ENCODE measurements at regions not wholly inside any gene's neighbourhood (a gene's known extent, or its start where the extent isn't known, plus 50 kb on each side); places are given as distances from the start of the nearest gene placed in this dataset.

DNA sequence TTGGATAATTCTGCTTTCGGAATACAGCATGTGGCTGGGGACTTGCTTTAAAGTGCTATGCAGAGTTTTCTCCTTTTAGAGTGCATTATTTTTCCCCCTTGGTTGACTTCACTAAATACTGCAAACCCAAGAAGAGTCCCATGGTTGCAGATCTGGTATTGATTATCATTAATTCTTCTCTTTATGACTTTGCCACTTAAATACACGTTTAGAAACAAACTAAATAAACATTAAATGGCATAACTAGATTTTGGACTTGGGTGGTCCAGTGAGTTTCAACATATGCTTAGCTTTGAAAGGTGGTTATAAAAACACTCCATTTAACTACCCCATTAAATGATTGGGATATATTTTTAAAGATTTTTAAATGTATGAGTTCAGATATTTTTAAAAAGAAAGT, 279.2 kb downstream of the SOX4 start:
- no peaks in the 10 kb centered on the region for H4K20me1 ChIP-seq (ENCODE audit: insufficient read depth, low read length)
- dilution Hi-C loops (cut with HindIII; ENCODE audit: low sequenced_read_pairs, unreplicated experiment): no loop called here
- no peak for DNase-seq

More for the DNA sequence above, 279.2 kb downstream of the SOX4 start:
- H3K9me3 ChIP-seq (ENCODE audit: control insufficient read depth, insufficient read depth, low read length): no peaks in the 10 kb centered on the region
- H2BK120ac ChIP-seq (ENCODE audit: low read depth, low read length): no peak overlapping the region
- H4K5ac ChIP-seq (ENCODE audit: low read depth, low read length): no peak overlapping the region
- H3K4me2 ChIP-seq (ENCODE audit: low read depth, low read length): no peak overlapping the region
- no peak overlapping the region for H3K18ac ChIP-seq (ENCODE audit: low read depth, low read length)
- H3K4ac ChIP-seq (ENCODE audit: low read depth, low read length): no peak overlapping the region
- 0 out of 4 replicates have a peak, but pooled peaks cover 0 to 7% of the 10 kb centered on the region in 2 experiments for H3K79me1 ChIP-seq (ENCODE audit: low read depth in 1 of 2, low read length in 2 of 2)
- no peak overlapping the region for H4K8ac ChIP-seq (ENCODE audit: low read depth in 2 of 2, low read length in 2 of 2)
- H2AK9ac ChIP-seq (replicated peaks; ENCODE audit: low read depth, low read length, poor library complexity): no peak overlapping the region
- no peak overlapping the region for H3K23ac ChIP-seq (ENCODE audit: low read depth, low read length)
- H2AK5ac ChIP-seq (ENCODE audit: low read depth, low read length): no peak overlapping the region
- no CpG with 5 or more reads among the region's 2 CpGs for WGBS, 2 experiments (ENCODE audit: extremely low coverage in 2 of 2, insufficient read length in 1 of 2)
- no peak for ATAC-seq (ENCODE audit: low read depth)
- BruUV-seq (replicated peaks): no TSS peak
- TF ChIP-seq MAFK (IDR thresholded peaks at IDR 0.05; ENCODE audit: low read depth, low read length) (no peak), MXI1 (IDR thresholded peaks at IDR 0.05; ENCODE audit: borderline replicate concordance, low read depth, low read length) (no peak), CTCF (conservative IDR thresholded peaks at IDR 0.05; ENCODE audit: low read depth, low read length) (no peak), NFE2L2 (IDR thresholded peaks at IDR 0.05; ENCODE audit: low read depth, low read length) (no peak), RCOR1 (IDR thresholded peaks at IDR 0.05; ENCODE audit: insufficient replicate concordance, low read length) (no peak), POLR2A (IDR thresholded peaks at IDR 0.05; ENCODE audit: low read depth, low read length) (no peak), SMC3 (IDR thresholded peaks at IDR 0.05; ENCODE audit: low read depth, low read length) (no peak), RAD21 (IDR thresholded peaks at IDR 0.05; ENCODE audit: low read length) (no peak), BHLHE40 (IDR thresholded peaks at IDR 0.05; ENCODE audit: low read depth, low read length) (no peak)
- TF ChIP-seq, protein P1, sequence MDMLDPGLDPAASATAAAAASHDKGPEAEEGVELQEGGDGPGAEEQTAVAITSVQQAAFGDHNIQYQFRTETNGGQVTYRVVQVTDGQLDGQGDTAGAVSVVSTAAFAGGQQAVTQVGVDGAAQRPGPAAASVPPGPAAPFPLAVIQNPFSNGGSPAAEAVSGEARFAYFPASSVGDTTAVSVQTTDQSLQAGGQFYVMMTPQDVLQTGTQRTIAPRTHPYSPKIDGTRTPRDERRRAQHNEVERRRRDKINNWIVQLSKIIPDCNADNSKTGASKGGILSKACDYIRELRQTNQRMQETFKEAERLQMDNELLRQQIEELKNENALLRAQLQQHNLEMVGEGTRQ (IDR thresholded peaks at IDR 0.05; ENCODE audit: low read depth, low read length): no peak
- H4K91ac ChIP-seq (ENCODE audit: insufficient read depth, low read depth, low read length): no peak overlapping the region
- H2BK15ac ChIP-seq (ENCODE audit: low read depth, low read length): no peak overlapping the region
- intact Hi-C loops (cut with micrococcal nuclease) (no loop called here), in situ Hi-C loops (cut with MboI; ENCODE audit: low sequenced_read_pairs) (no loop called here)
- POLR2A ChIA-PET (ENCODE audit: unreplicated experiment): no interaction called here
- CTCF ChIA-PET: no interaction called here
- peaks cover 7% of the 10 kb centered on the region for H3K4me1 ChIP-seq (ENCODE audit: control insufficient read depth, insufficient read depth, low read length)
- no peak overlapping the region for H3K14ac ChIP-seq (replicated peaks; ENCODE audit: low read depth, low read length)
- H3K4me3 ChIP-seq (ENCODE audit: insufficient read depth, low read depth, low read length): no peak overlapping the region
- H2AFZ ChIP-seq (replicated peaks; ENCODE audit: low read length, poor library complexity): no peak overlapping the region
- no peak overlapping the region for H2BK20ac ChIP-seq (ENCODE audit: low read depth, low read length)
- H3K27ac ChIP-seq (ENCODE audit: insufficient read depth, low read length): no peak overlapping the region
- H3K9me1 ChIP-seq (ENCODE audit: insufficient read depth, low read length): no peaks in the 10 kb centered on the region
- H3K27me3 ChIP-seq (ENCODE audit: control insufficient read depth, insufficient read depth, low read length): no peaks in the 10 kb centered on the region
- no peak overlapping the region for H3K9ac ChIP-seq (ENCODE audit: low read depth, low read length)
- H3K56ac ChIP-seq (ENCODE audit: extremely low read depth, insufficient read depth, low read length): no peak overlapping the region
- peaks cover 2% of the 10 kb centered on the region; the same call in 1 of the 2 replicates for H3K36me3 ChIP-seq (ENCODE audit: control insufficient read depth, insufficient read depth, low read length)
- no peak overlapping the region for H2BK5ac ChIP-seq (ENCODE audit: low read depth, low read length, poor library complexity, severe bottlenecking)
